GM10266 (cell line): ENCODE measurements at regions not wholly inside any gene's neighbourhood (a gene's known extent, or its start where the extent isn't known, plus 50 kb on each side); places are given as distances from the start of the nearest gene placed in this dataset.
"Not testable (repeated sequence)": the region's sequence is repeated elsewhere in the genome, so short reads cannot be mapped to it uniquely, and the experiment has no call there.

ENCODE experiments used
- DNase-seq: peaks from one replicate; pipeline ENCODE4 v3.0.0; 2012; ENCODE audit errors: extremely low spot score
- TF ChIP-seq, protein P1 (sequence below): IDR thresholded peaks from 2 replicates; pipeline ENCODE4 v1.5.1; 2012; ENCODE audit warnings: mild to moderate bottlenecking, low read depth; ENCODE audit not compliant: control insufficient read depth, insufficient read depth; ENCODE audit errors: missing control alignments

DNA sequence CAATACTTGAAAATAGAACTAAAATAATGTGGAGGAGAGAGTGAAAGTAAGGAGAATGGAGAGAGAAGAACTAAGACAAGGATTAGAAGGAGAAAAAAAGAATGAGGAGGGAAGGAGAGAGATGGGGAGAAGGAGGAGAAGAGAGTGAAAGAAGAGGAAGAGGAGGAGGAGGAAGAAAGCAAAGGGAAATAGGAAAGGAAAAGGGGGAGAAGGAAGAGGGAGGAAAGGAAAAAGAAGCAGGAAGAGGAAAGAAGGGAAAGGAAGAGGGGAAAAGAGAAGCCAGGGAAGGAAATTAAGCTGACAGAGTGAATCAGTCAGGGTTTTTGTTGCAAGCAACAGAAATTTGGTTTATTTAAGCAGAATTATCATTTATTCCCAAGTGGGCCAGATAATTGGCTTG is 241.7 kb upstream of the P2RY1 start:
- TF ChIP-seq, protein P1, sequence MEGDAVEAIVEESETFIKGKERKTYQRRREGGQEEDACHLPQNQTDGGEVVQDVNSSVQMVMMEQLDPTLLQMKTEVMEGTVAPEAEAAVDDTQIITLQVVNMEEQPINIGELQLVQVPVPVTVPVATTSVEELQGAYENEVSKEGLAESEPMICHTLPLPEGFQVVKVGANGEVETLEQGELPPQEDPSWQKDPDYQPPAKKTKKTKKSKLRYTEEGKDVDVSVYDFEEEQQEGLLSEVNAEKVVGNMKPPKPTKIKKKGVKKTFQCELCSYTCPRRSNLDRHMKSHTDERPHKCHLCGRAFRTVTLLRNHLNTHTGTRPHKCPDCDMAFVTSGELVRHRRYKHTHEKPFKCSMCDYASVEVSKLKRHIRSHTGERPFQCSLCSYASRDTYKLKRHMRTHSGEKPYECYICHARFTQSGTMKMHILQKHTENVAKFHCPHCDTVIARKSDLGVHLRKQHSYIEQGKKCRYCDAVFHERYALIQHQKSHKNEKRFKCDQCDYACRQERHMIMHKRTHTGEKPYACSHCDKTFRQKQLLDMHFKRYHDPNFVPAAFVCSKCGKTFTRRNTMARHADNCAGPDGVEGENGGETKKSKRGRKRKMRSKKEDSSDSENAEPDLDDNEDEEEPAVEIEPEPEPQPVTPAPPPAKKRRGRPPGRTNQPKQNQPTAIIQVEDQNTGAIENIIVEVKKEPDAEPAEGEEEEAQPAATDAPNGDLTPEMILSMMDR = no peak
- no peak for DNase-seq

DNA sequence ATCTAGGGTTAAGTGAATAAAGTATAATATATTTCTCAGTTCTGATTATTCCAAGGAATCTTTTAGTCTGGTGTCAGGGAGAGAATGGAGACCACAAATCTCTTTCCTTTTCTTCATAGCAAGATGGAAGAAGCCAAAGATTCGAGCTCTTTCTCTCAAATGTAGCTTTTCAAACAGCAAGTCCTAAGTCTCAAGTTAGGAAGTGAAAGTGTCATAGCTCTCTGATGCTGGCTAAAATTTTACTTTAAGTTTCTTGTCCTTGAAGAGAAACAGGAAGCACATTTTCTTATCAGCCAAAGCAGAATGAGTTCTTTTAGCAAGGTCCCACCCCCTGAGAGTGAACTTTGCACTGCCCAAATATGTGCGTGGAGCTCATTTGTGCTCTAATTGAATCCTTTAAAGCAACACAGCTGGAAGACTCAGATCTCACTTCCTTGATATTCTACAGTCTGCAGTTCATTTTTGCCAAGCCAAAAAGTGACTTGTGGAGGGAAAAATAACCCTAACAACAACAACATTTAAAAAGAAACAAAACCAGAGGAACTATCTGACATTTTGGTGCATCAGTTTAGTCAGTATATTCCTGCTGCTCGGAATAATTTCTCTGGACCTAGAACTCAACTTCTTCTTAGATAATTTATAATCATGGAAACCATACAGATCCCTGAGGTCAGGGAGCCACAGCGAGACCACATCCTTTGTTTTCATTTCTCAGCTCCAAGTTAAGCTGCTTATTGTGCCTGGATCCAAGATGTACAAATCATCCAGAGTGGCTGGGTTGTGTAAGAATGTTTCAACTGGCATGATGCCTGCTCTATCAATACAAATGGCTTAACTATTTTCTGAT is 238.7 kb upstream of the P2RY1 start:
- TF ChIP-seq, protein P1 = no peak
- DNase-seq = peak; percentile 37

DNA sequence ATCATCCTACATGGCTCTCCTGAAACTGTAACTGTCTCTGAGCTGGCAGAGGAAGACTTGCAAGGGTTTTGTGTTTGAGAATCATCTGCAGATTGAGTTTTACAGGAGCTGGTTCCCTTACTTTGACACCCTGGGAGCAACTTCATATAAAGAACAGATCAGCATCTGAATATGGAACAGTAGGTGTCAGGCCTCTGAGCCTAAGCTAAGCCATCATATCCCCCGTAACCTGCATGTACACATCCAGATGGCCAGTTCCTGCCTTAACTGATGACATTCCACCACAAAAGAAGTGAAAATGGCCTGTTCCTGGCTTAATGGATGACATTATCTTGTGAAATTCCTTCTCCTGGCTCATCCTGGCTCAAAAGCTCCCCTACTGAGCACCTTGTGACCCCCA is 238.1 kb upstream of the P2RY1 start:
- not testable (repeated sequence) for DNase-seq

DNA sequence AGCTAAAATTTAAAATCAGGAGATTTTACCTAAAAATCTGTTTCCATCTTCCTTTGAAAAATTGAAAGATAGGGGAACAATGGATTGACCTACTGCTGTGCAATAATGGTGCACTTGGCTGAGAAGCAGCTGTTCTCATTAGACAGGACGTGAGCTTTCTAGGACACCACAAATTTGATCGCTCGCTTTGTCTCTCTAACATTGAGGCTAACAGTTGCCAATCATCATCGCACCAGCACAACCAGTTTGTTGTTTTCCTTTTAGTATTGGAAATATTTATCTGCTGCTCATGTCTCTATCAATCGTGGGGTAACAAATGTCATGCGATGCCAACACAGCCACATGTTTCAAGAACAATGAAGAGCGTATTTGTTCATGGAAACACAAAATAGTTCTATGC is 228.8 kb upstream of the P2RY1 start:
- TF ChIP-seq, protein P1 = no peak
- no peak for DNase-seq

DNA sequence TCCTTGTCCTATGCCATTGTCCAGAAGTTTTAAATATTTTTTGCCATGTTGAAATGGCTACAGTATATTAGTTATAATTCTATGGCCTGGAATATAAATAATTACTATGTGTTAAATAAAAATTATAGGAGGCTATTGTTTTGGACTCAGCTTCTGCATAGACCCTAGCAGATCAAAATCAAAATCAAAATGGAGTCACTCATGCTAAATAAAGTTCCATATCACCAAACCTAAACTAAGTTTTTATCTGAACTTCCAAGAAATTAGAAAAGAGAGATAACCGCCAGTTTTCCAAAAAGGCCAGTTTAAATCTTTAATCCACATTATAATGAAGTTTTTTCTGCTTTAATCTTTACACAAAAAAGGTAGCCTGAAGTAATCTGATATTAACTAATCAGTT is 227.8 kb upstream of the P2RY1 start:
- DNase-seq = no peak
- TF ChIP-seq, protein P1 = no peak

DNA sequence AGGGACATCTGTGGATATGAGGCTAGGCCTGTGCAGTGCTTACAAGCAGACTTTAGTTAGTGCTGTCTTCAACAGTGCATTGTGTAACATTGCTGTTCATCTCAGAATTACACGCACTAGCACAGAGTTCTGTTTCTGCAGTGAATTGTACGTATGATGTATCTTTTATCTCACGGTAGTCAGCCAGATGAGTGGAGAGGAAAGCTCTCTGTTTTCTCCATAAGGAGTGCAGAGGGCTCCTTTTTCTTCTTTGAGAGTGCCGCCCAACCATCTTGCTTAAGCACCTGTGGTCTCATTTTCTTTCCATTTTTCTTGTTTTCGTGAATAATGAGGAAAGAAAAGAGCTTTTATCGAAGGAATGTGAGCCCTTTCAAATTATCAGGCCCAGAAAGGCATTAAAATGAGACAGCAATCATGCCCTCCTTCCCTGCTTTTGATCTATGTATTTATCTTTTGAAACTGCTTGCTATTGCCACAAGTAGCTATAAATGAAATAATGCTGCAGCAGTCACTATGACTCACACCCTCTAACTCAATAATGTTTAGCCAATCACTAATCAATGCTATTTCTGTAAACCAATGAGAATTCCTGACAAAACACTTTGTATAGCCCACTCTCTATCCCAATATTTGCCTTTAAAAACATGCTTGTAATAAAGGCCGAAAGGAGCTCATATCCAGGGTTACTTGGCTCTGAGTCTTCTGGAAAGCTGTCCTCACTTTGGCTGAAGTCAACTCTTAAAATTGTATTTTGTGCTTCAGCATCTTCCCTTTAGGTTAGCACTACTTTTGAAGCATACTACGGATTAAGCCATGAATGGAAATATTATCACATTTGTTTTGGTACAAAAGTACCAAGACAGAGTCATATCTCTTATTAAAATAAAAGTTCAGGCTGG is 226.0 kb upstream of the P2RY1 start:
- no peak for DNase-seq
- TF ChIP-seq, protein P1 = no peak

DNA sequence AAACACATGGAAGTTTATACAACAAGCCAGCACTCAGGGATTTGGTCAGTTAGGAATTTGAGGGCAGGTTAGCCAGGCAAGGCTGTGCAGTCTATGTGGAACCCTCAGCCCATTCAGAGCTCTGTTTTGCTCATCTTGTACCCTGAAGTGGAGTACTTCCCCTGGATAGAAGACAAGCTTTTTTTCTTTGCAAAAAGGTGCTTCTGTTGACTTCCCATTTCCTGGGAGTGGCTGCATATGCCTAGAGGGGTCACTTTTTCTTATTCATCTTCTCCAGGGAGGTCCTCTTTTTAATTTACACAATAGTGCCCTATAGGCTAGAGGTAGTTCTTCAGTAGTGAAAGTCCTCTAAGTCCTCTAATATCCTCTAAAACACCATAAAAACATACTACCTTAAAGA is 225.0 kb upstream of the P2RY1 start:
- no peak for DNase-seq
- TF ChIP-seq, protein P1 = no peak
